OCI-LY7 (cell line): ENCODE measurements at regions not wholly inside any gene's neighbourhood (a gene's known extent, or its start where the extent isn't known, plus 50 kb on each side); places are given as distances from the start of the nearest gene placed in this dataset.

Source experiments
- BruUV-seq: library from RNA; stranded (reverse); fragments of 400-500 nt; replicated peaks from 2 replicates; lab custom pipeline; 2021; lab: Mats Ljungman, UMichigan
- CTCF ChIA-PET: fragments of 300-600 bp; sonication (Branson Sonifier 250); formaldehyde crosslinking; loops from one replicate; lab custom pipeline; 2022; ENCODE audit warnings: antibody characterized with exemption; ENCODE audit not compliant: unreplicated experiment; lab: Charles Lee
- POLR2A ChIA-PET: fragments of 300-600 bp; sonication (Branson Sonifier 250); formaldehyde crosslinking; loops from one replicate; lab custom pipeline; 2022; ENCODE audit warnings: antibody characterized with exemption; lab: Charles Lee
- DNase-seq: peaks from one replicate; pipeline ENCODE4 v3.0.0-alpha.2; 2015; ENCODE audit warnings: low spot score
- H2AFZ ChIP-seq: fragments of 200-600 bp; sonication (generic), shearing (Covaris generic); 2 replicates; pipeline ENCODE4 v1.6.1; 2014; ENCODE audit warnings: mild to moderate bottlenecking, antibody characterized with exemption, low read length, moderate library complexity
- H3K27ac ChIP-seq: fragments of 200-600 bp; sonication (generic); 2 replicates; pipeline ENCODE4 v1.5.1; 2014; ENCODE audit warnings: mixed run types, low read depth, mild to moderate bottlenecking, moderate library complexity, low read length, inconsistent platforms; ENCODE audit not compliant: poor library complexity, severe bottlenecking
- H3K36me3 ChIP-seq: fragments of 200-600 bp; sonication (generic); 2 replicates; pipeline ENCODE4 v1.6.1; 2014; ENCODE audit warnings: mild to moderate bottlenecking, antibody characterized with exemption, low read length, moderate library complexity, mixed read lengths; ENCODE audit not compliant: insufficient read depth
- H3K4me1 ChIP-seq: fragments of 200-600 bp; sonication (generic); 2 replicates; pipeline ENCODE4 v1.5.1; 2014; ENCODE audit warnings: mild to moderate bottlenecking, low read length; ENCODE audit not compliant: insufficient read depth, poor library complexity, severe bottlenecking
- H3K4me2 ChIP-seq: fragments of 200-600 bp; sonication (generic); 2 replicates; pipeline ENCODE4 v1.6.1; 2014; ENCODE audit warnings: mild to moderate bottlenecking, low read length
- H3K4me3 ChIP-seq: fragments of 200-600 bp; sonication (generic); 2 replicates; pipeline ENCODE4 v1.5.1; 2014; ENCODE audit warnings: mild to moderate bottlenecking, low read depth, low read length; ENCODE audit not compliant: poor library complexity, severe bottlenecking
- H3K79me2 ChIP-seq: fragments of 200-600 bp; sonication (generic); 2 replicates; pipeline ENCODE4 v1.6.1; 2016; ENCODE audit warnings: low read depth, mild to moderate bottlenecking, low read length, moderate library complexity, mixed read lengths; ENCODE audit not compliant: insufficient read depth
- H3K9me2 ChIP-seq: fragments of 200-600 bp; sonication (generic); 2 replicates; pipeline ENCODE4 v1.6.1; 2016; ENCODE audit warnings: mild to moderate bottlenecking, low read length, mixed read lengths; ENCODE audit not compliant: insufficient read depth
- H3K9me3 ChIP-seq: fragments of 200-600 bp; sonication (generic); 2 replicates; pipeline ENCODE4 v1.6.1; 2014; ENCODE audit warnings: mild to moderate bottlenecking, mixed run types, low read length, mixed read lengths
- H4K20me1 ChIP-seq: fragments of 200-600 bp; sonication (generic); 2 replicates; pipeline ENCODE4 v1.6.1; 2014; ENCODE audit warnings: mild to moderate bottlenecking, antibody characterized with exemption, low read length, moderate library complexity, mixed read lengths; ENCODE audit not compliant: insufficient read depth
- CTCF ChIP-seq: fragments of 200-600 bp; sonication (generic); conservative IDR thresholded peaks from 2 replicates; pipeline ENCODE4 v1.5.1; 2014; ENCODE audit warnings: mild to moderate bottlenecking, antibody characterized with exemption, low read length, moderate library complexity, mixed read lengths
- EZH2phosphoT487 ChIP-seq: fragments of 200-600 bp; sonication (generic); IDR thresholded peaks from 2 replicates; pipeline ENCODE4 v1.6.1; 2018; ENCODE audit warnings: low read depth, borderline replicate concordance, mild to moderate bottlenecking, mixed run types, antibody characterized with exemption, low read length, moderate library complexity, mixed read lengths
- intact Hi-C: fragments of 100-400 bp; cut with micrococcal nuclease; formaldehyde crosslinking; loops from one replicate; pipeline ENCODE4 v1.10.0; 2022; ENCODE audit not compliant: unreplicated experiment

GRCh38 chr7:35468606-35469005, 214.7 kb upstream of the TBX20 start:
- H3K4me1 ChIP-seq: peaks cover 2% of the 10 kb centered on the region
- ChIA-PET POLR2A (no interaction called here), CTCF (no interaction called here)
- TF ChIP-seq CTCF (no peak), EZH2phosphoT487 (no peak)
- no TSS peak for BruUV-seq
- H3K4me3 ChIP-seq: no peak overlapping the region
- no peak overlapping the region for H3K27ac ChIP-seq
- no peaks in the 10 kb centered on the region for H3K9me2 ChIP-seq
- H3K36me3 ChIP-seq: no peaks in the 10 kb centered on the region
- intact Hi-C loops: no loop called here
- no peaks in the 10 kb centered on the region for H3K79me2 ChIP-seq
- H3K4me2 ChIP-seq: no peak overlapping the region
- H3K9me3 ChIP-seq: no peaks in the 10 kb centered on the region
- H4K20me1 ChIP-seq: no peaks in the 10 kb centered on the region
- no peak overlapping the region for H2AFZ ChIP-seq
- DNase-seq: no peak

- POLR2A ChIA-PET: no interaction called here
- DNase-seq: no peak
- CTCF ChIA-PET: no interaction called here
- no peak overlapping the region for H3K4me3 ChIP-seq
- no peak overlapping the region for H3K4me2 ChIP-seq
- TF ChIP-seq CTCF (no peak), EZH2phosphoT487 (no peak)
- no peaks in the 10 kb centered on the region for H3K36me3 ChIP-seq
- no TSS peak for BruUV-seq
- H3K27ac ChIP-seq: no peak overlapping the region
- peaks cover 10% of the 10 kb centered on the region for H3K4me1 ChIP-seq
- no peaks in the 10 kb centered on the region for H4K20me1 ChIP-seq
- no peak overlapping the region for H2AFZ ChIP-seq
- intact Hi-C loops: no loop called here
- H3K9me3 ChIP-seq: no peaks in the 10 kb centered on the region
- H3K9me2 ChIP-seq: no peaks in the 10 kb centered on the region
- H3K79me2 ChIP-seq: no peaks in the 10 kb centered on the region
These were observed 213.6 kb upstream of the TBX20 start for GRCh38 chr7:35467456-35467978.

- no peaks in the 10 kb centered on the region for H3K36me3 ChIP-seq
- peaks cover 10% of the 10 kb centered on the region for H3K4me1 ChIP-seq
- H4K20me1 ChIP-seq: no peaks in the 10 kb centered on the region
- CTCF ChIA-PET: no interaction called here
- POLR2A ChIA-PET: no interaction called here
- no peak overlapping the region for H3K4me2 ChIP-seq
- H3K9me3 ChIP-seq: no peaks in the 10 kb centered on the region
- no TSS peak for BruUV-seq
- no peak overlapping the region for H2AFZ ChIP-seq
- intact Hi-C loops: no loop called here
- H3K9me2 ChIP-seq: no peaks in the 10 kb centered on the region
- no peak overlapping the region for H3K27ac ChIP-seq
- H3K79me2 ChIP-seq: no peaks in the 10 kb centered on the region
- DNase-seq: no peak
- no peak overlapping the region for H3K4me3 ChIP-seq
- no peak for TF ChIP-seq CTCF
- TF ChIP-seq EZH2phosphoT487: no peak
These were observed 212.0 kb upstream of the TBX20 start for GRCh38 chr7:35465791-35466336.
